Adrenal gland (tissue), 9 donors: ENCODE measurements at regions not wholly inside any gene's neighbourhood (a gene's known extent, or its start where the extent isn't known, plus 50 kb on each side); places are given as distances from the start of the nearest gene placed in this dataset.

Source experiments
- DNase-seq, 7 donors: peaks; one replicate each; pipeline ENCODE4 v3.0.0-alpha.2; 2019 to 2020
- H3K27ac ChIP-seq, 5 donors: fragments of 200-600 bp; sonication (generic) in 4 of 5; 1 replicate in 3 of 5; 2 replicates in 2 of 5; pipeline versions ENCODE4 v1.5.1 to v1.8.0; 2016 to 2020; ENCODE audit warnings: mild to moderate bottlenecking in 1 of 5
- H3K27me3 ChIP-seq: fragments of 200-600 bp; 2 replicates; pipeline ENCODE4 v1.8.0; 2021
- H3K36me3 ChIP-seq, 2 donors: fragments of 200-600 bp; replicated peaks in 1 of 2; 1 replicate in 1 of 2; 2 replicates in 1 of 2; pipeline versions ENCODE4 v1.5.1 to v1.8.0; 2018 to 2022
- H3K4me1 ChIP-seq, 2 donors: fragments of 200-600 bp; replicated peaks in 1 of 2; 1 replicate in 1 of 2; 2 replicates in 1 of 2; pipeline versions ENCODE4 v1.5.1 to v1.8.0; 2018 to 2021
- H3K4me3 ChIP-seq, 4 donors: fragments of 200-600 bp; sonication (generic) in 3 of 4; one replicate each; pipeline ENCODE4 v1.5.1; 2016 to 2018
- H3K9me3 ChIP-seq, 3 donors: fragments of 200-600 bp; sonication (generic) in 1 of 3; replicated peaks in 1 of 3; 1 replicate in 2 of 3; 2 replicates in 1 of 3; pipeline versions ENCODE4 v1.5.1 to v1.8.0; 2016 to 2021
- POLR2A ChIP-seq, 2 donors: fragments of 450-650 bp; IDR thresholded peaks; one replicate each; pipeline ENCODE4 v1.6.1; 2017; ENCODE audit warnings: antibody characterized with exemption in 2 of 2, mild to moderate bottlenecking in 2 of 2, moderate library complexity in 1 of 2
- WGBS, 4 donors: extraction: QIAGEN DNeasy Blood & Tissue Kit in 2 of 4; methylation state at CpG; one replicate each; pipeline versions ENCODE4 v1.1.5 to v1.1.7; 2013 to 2017; 5-methylcytosine and 5-hydroxymethylcytosine counted together
- intact Hi-C, 2 donors: fragments of 100-400 bp; cut with DNase I; formaldehyde crosslinking; loops; one replicate each; pipeline versions ENCODE4 v1.14.1 to v1.15.0; 2022 to 2023
- TF ChIP-seq, protein P1 (sequence below), 6 experiments: fragments of 450-650 bp in 4 of 6; fragments of 200-600 bp in 2 of 6; sonication (generic) in 1 of 6; IDR thresholded peaks; 1 replicate in 5 of 6; 2 replicates in 1 of 6; pipeline versions ENCODE4 v1.5.1 to v1.8.0; 2016 to 2021; ENCODE audit warnings: antibody characterized with exemption in 6 of 6, mild to moderate bottlenecking in 2 of 6, moderate library complexity in 1 of 6
- donor health status: healthy with polysubstance abuse.
- donor health status: Bipolar disorder and iron deficiency.
- donor health status: DM: yes; HTN: yes; CAD: no.
- donor health status: DM: no; HTN: no; CAD: no.
- donor health status: DM: no; HTN: no; CAD: no.

DNA sequence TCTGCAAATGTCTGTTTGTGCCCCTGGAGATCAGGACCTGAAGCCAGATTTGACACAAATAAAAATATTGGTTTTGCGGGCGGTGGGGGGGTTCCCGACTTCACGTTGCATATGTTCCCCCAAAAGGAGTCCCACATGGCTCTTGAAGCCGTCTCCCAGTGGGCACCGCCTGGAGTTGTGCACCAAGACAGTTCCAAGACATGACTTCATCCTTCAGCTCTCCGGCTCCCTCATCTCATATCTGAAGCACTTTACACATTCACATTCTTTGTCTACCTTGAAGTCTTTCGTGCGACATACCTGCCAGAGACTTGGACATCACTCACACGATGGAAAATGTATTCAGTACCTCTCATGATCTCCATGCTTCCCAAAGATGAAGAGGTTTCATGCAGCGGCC is 362.8 kb upstream of the FOXK1 start:
- no peaks in the 10 kb centered on the region for H3K9me3 ChIP-seq
- WGBS, 4 donors, result 79 to 85% (median 81%) methylated on average over 11 of the region's 11 CpGs
- no peak overlapping the region for H3K4me3 ChIP-seq
- no peak for DNase-seq
- H3K27me3 ChIP-seq, result no peaks in the 10 kb centered on the region
- TF ChIP-seq, protein P1, sequence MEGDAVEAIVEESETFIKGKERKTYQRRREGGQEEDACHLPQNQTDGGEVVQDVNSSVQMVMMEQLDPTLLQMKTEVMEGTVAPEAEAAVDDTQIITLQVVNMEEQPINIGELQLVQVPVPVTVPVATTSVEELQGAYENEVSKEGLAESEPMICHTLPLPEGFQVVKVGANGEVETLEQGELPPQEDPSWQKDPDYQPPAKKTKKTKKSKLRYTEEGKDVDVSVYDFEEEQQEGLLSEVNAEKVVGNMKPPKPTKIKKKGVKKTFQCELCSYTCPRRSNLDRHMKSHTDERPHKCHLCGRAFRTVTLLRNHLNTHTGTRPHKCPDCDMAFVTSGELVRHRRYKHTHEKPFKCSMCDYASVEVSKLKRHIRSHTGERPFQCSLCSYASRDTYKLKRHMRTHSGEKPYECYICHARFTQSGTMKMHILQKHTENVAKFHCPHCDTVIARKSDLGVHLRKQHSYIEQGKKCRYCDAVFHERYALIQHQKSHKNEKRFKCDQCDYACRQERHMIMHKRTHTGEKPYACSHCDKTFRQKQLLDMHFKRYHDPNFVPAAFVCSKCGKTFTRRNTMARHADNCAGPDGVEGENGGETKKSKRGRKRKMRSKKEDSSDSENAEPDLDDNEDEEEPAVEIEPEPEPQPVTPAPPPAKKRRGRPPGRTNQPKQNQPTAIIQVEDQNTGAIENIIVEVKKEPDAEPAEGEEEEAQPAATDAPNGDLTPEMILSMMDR (IDR thresholded peaks at IDR 0.05), result no peak
- TF ChIP-seq POLR2A (IDR thresholded peaks at IDR 0.05), result no peak
- H3K4me1 ChIP-seq, result no peaks in the 10 kb centered on the region
- no peak overlapping the region for H3K27ac ChIP-seq
- H3K36me3 ChIP-seq, result no peaks in the 10 kb centered on the region
- intact Hi-C loops, result loop anchor here in 1 of 2 donors (10.0 kb wide), 1 partner anchor 56 kb away; no protein-coding TSS in a partner anchor

DNA sequence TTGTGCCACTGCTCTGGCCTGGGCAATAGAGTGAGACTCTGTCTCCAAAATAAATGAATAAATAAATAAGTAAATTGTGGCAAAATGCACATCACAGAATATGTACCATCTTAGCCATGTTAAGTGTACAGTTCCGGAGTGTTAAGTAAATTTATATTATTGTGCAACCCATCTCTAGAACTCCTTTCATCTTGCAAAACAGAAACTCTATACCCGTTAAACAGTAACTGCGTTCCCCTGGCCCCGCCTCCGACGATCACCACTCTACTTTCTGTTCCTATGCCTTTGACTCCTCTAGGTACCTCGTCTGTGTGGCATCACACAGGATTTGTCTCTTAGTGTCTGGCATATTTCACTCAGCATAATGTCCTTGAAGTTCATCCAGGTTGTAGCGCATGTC is 356.4 kb upstream of the FOXK1 start:
- TF ChIP-seq, protein P1 (IDR thresholded peaks at IDR 0.05), result no peak
- TF ChIP-seq POLR2A (IDR thresholded peaks at IDR 0.05), result no peak
- intact Hi-C loops, result no loop called here
- no peaks in the 10 kb centered on the region for H3K4me1 ChIP-seq
- H3K36me3 ChIP-seq, result no peaks in the 10 kb centered on the region
- no peaks in the 10 kb centered on the region for H3K9me3 ChIP-seq
- H3K4me3 ChIP-seq, result no peak overlapping the region
- WGBS, 4 donors, result 75 to 85% (median 79%) methylated on average over 8 of the region's 8 CpGs
- H3K27ac ChIP-seq, result no peak overlapping the region
- no peak for DNase-seq
- H3K27me3 ChIP-seq, result no peaks in the 10 kb centered on the region

DNA sequence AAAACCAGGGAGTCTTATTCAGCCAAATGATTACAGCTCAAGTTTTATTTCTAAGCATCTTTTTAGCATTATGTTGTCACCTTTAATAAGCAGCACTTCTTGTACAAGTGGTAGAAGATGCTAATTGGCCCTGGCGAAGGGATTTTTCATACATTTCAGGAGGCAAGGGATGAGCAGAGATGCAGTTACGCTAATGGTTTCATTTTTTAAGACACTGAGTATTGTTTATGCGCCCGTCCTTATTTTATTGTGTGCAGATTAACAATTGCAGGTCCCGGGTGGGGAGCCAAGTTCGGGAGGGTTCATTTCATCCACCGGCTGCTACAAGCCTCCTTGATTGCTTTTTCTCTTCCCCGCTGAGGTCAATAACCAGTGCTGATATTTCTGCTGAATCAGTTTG is 350.4 kb upstream of the FOXK1 start:
- no peak for DNase-seq
- H3K9me3 ChIP-seq, result no peaks in the 10 kb centered on the region
- H3K4me3 ChIP-seq, result no peak overlapping the region
- no peaks in the 10 kb centered on the region for H3K36me3 ChIP-seq
- TF ChIP-seq, protein P1 (IDR thresholded peaks at IDR 0.05), result no peak
- no peak for TF ChIP-seq POLR2A (IDR thresholded peaks at IDR 0.05)
- WGBS, 4 donors, result 75 to 88% (median 83%) methylated on average over 8 of the region's 8 CpGs
- intact Hi-C loops, result no loop called here
- no peaks in the 10 kb centered on the region for H3K4me1 ChIP-seq
- H3K27ac ChIP-seq, result no peak overlapping the region
- no peaks in the 10 kb centered on the region for H3K27me3 ChIP-seq

DNA sequence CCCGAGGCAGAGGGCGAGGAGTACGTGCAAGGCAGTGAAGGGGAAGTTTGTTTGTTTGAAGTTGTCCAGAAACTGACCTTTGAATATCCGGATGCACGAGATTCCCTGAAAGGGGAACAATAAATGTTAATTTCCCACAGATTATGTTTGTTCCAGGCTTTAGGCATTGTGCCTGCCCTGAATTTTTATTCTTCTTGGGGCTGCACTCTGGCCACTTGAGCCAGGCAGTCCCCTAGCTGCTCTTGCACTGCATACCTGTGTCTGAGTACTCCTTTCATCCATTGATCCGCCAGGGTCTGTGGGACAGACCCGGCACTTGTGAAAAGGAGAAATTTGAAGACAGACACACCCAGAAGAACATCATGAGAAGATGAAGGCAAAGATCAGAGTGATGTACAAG is 343.5 kb upstream of the FOXK1 start:
- H3K27me3 ChIP-seq, result no peaks in the 10 kb centered on the region
- no peaks in the 10 kb centered on the region for H3K9me3 ChIP-seq
- no peak overlapping the region for H3K27ac ChIP-seq
- H3K4me1 ChIP-seq, result no peaks in the 10 kb centered on the region
- no peak overlapping the region for H3K4me3 ChIP-seq
- H3K36me3 ChIP-seq, result no peaks in the 10 kb centered on the region
- no peak for DNase-seq
- TF ChIP-seq, protein P1 (IDR thresholded peaks at IDR 0.05), result no peak
- TF ChIP-seq POLR2A (IDR thresholded peaks at IDR 0.05), result no peak
- 74 to 86% (median 81%) methylated on average over 7 of the region's 7 CpGs for WGBS, 4 donors
- intact Hi-C loops, result no loop called here
